ENCODE measurements at regions not wholly inside any gene's neighbourhood (a gene's known extent, or its start where the extent isn't known, plus 50 kb on each side); places are given as distances from the start of the nearest gene placed in this dataset.

DNA sequence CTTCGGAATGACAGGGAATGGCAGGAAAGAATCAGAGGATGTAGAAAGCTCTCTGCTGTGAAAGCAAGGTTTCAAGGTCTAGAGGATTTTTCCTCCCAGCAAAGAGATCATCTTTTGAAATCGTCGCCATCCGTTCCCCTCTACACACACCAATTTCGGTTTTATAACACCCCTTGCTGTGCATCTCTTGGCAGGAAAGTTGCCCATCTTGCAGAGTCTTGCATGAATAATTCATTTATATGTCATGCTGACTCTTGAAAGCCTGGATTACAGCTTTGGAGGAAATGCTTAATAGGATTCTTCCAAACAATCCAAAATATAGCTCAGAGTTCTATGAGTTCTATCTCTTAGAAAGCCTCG is 262.7 kb downstream of the CHL1 start:
- no peaks in the 10 kb centered on the region for H3K36me3 Mint-ChIP-seq
- H3K4me1 Mint-ChIP-seq, result peaks cover 13 to 20% (median 18%) of the 10 kb centered on the region in 3 donors
- no peak overlapping the region for H3K27ac Mint-ChIP-seq
- peaks cover 0 to 1% (median 0%) of the 10 kb centered on the region in 3 donors for H3K9me3 Mint-ChIP-seq
- H3K27me3 Mint-ChIP-seq, result peaks cover 3% of the 10 kb centered on the region
- no peak overlapping the region for H3K4me3 Mint-ChIP-seq

- Mint-ChIP-seq H3K27ac (no peak overlapping the region), H3K36me3 (no peaks in the 10 kb centered on the region), H3K9me3 (peaks cover 0 to 1% (median 0%) of the 10 kb centered on the region in 3 donors), H3K27me3 (no peaks in the 10 kb centered on the region), H3K4me3 (no peak overlapping the region), H3K4me1 (peaks cover 13 to 20% (median 18%) of the 10 kb centered on the region in 3 donors)
Observed at GRCh38 chr3:461006-461405, 264.4 kb downstream of the CHL1 start.

GRCh38 chr3:462851-463250 is 266.3 kb downstream of the CHL1 start:
- Mint-ChIP-seq H3K27me3 (no peaks in the 10 kb centered on the region), H3K27ac (no peak overlapping the region), H3K36me3 (no peaks in the 10 kb centered on the region), H3K4me3 (peak overlapping the region in 1 of 4 donors; percentile 88), H3K9me3 (peaks cover 0 to 1% (median 0%) of the 10 kb centered on the region in 3 donors), H3K4me1 (peaks cover 13 to 21% (median 18%) of the 10 kb centered on the region in 3 donors)

DNA sequence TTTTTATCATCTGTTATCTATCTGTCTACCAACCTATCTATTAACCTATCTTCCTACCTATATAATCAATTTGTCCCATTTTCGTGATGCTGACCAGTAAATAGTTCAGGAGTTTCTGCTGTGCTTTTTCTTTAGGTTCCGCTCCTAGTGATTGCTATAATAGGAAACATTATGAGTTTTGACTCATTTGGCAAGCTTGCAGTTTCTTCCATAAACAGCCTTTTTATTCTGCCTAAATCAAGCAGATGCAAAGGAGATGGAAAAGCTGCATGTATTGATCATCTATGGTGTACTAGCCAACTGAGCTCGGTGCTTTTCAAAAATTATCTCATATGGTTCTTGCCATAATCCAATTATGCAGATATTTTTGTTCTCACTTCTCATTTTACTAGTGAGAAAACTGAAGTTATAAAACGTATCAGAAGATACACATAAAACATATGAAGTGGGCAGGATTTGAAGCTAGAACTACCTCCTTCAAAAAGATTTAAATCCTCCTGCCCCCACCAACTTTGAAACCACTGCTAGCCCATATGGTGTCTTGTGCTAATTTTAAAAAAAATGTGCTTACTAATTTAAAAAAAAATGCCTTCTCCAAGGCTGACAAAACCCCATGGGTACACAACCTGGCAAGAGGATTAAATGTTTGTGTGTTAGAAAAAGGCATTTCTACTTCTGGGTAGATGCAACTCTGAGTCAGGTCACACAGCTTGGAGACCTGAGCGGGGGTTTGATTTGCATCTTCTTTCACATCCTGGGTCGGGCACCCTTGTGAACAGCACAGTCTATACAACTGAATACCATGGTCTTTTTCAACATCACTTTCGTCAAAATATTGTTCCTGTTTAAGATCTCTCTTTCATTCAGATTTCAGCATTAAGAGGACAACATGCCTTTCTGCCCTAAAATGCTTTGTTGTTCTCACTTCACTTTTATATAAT is 267.0 kb downstream of the CHL1 start:
- H3K4me1 Mint-ChIP-seq, result peaks cover 13 to 21% (median 18%) of the 10 kb centered on the region in 3 donors
- H3K4me3 Mint-ChIP-seq, result peak overlapping the region in 3 of 4 donors; percentile 1 to 88 (median 71)
- no peaks in the 10 kb centered on the region for H3K36me3 Mint-ChIP-seq
- H3K9me3 Mint-ChIP-seq, result peaks cover 0 to 1% (median 0%) of the 10 kb centered on the region in 3 donors
- H3K27me3 Mint-ChIP-seq, result no peaks in the 10 kb centered on the region
- no peak overlapping the region for H3K27ac Mint-ChIP-seq

DNA sequence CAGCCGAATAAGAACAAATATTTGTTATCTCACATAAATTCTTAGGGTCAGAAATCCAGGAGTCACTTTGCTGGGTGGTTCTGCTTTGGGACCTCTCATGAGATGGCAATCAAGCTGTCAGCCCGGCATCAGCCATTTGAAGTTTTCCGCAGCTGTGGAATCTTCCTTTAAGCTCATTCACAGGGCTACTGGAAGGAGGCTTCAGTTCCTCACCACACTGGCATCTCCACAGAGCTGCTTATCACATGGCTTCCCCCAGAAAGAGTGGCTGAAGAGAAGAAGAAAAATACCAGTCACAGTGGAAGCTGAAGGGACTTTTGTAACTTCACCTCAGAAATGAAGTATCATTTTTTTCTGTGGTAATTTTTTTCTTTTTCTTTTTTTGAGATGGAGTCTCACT is 267.7 kb downstream of the CHL1 start:
- no peaks in the 10 kb centered on the region for H3K36me3 Mint-ChIP-seq
- peak overlapping the region in 2 of 4 donors; percentile 71 to 88 for H3K4me3 Mint-ChIP-seq
- peaks cover 13 to 21% (median 18%) of the 10 kb centered on the region in 3 donors for H3K4me1 Mint-ChIP-seq
- no peaks in the 10 kb centered on the region for H3K9me3 Mint-ChIP-seq
- no peak overlapping the region for H3K27ac Mint-ChIP-seq
- H3K27me3 Mint-ChIP-seq, result no peaks in the 10 kb centered on the region

- Mint-ChIP-seq H3K9me3 (peaks cover 0 to 8% (median 3%) of the 10 kb centered on the region in 3 donors), H3K36me3 (no peaks in the 10 kb centered on the region), H3K27me3 (no peaks in the 10 kb centered on the region), H3K27ac (no peak overlapping the region), H3K4me1 (peaks cover 10 to 12% (median 10%) of the 10 kb centered on the region in 3 donors), H3K4me3 (peak overlapping the region in 1 of 4 donors; percentile 42)
Observed at GRCh38 chr3:468172-468571, 271.6 kb downstream of the CHL1 start.

DNA sequence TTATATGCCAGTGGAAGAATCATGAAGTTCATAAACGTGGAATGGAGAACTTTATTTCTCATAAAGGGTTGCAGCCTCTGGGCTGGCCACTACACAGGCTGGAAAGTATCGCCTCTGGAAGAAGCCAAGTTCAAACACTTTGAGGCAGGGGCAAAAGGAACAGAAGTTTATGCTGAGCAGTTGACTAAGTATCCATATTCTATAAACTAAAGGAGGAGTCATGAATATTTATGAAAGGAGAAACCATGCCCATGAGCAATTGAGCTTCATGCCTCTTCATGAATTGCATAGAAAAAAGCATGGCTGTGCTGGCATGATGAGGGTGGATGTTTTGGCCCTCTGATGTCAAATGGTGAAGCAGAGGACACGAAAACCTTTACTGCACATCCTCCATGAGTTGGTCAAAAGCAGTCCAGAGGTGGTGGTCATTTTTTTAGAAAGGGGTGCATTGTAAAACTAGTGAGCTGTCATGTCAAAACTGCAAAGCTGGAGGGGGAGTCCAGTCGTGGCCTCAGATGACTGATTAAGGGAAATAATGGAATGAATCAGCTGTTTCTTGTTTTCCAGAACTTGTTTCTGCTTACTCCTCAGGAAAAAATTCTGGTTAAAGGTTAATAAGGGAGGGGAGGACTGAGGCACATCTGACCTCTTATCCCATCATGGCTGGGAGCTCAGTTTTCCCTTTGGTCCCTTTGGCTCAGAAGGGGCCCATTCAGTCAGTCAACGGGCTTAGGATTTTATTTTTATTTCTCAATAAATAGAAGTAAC is 276.7 kb downstream of the CHL1 start:
- Mint-ChIP-seq H3K27ac (no peak overlapping the region), H3K36me3 (no peaks in the 10 kb centered on the region), H3K27me3 (peaks cover 3% of the 10 kb centered on the region), H3K4me3 (no peak overlapping the region), H3K9me3 (peaks cover 3 to 8% (median 7%) of the 10 kb centered on the region in 3 donors), H3K4me1 (no peaks in the 10 kb centered on the region)

- Mint-ChIP-seq H3K4me3 (no peak overlapping the region), H3K27me3 (peaks cover 3% of the 10 kb centered on the region), H3K4me1 (no peaks in the 10 kb centered on the region), H3K36me3 (no peaks in the 10 kb centered on the region), H3K27ac (no peak overlapping the region), H3K9me3 (peaks cover 4 to 10% (median 7%) of the 10 kb centered on the region in 3 donors)
Observed at GRCh38 chr3:474828-475227, 278.3 kb downstream of the CHL1 start.

DNA sequence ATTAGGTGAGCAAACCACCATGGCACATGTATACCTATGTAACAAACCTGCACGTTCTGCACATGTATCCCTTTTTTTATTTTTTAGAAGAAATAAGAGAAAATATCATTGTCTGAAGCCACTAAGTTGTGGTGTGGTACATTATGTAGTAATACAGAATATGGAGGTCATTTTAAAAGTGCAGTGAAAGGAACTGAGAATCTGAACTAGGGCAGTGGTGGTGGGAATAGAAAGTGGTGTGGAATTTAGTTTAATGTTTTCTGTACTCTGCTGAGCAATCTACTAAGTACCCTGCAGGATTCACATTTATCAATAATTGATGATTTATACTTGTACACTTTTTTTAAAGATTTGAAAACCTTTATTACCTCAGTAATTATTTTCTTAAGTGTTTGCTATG is 283.5 kb downstream of the CHL1 start:
- Mint-ChIP-seq H3K36me3 (no peaks in the 10 kb centered on the region), H3K4me1 (peaks cover 0 to under 1% (median 0%) of the 10 kb centered on the region in 3 donors), H3K4me3 (no peak overlapping the region), H3K27ac (no peak overlapping the region), H3K9me3 (peaks cover 3 to 4% (median 4%) of the 10 kb centered on the region in 3 donors), H3K27me3 (peaks cover 3% of the 10 kb centered on the region)

GRCh38 chr3:481111-481510 is 284.5 kb downstream of the CHL1 start:
- Mint-ChIP-seq H3K9me3 (peaks cover 3 to 4% (median 4%) of the 10 kb centered on the region in 3 donors), H3K4me3 (no peak overlapping the region), H3K36me3 (no peaks in the 10 kb centered on the region), H3K4me1 (peaks cover 0 to 1% (median 0%) of the 10 kb centered on the region in 3 donors), H3K27ac (no peak overlapping the region), H3K27me3 (peaks cover 3% of the 10 kb centered on the region)

DNA sequence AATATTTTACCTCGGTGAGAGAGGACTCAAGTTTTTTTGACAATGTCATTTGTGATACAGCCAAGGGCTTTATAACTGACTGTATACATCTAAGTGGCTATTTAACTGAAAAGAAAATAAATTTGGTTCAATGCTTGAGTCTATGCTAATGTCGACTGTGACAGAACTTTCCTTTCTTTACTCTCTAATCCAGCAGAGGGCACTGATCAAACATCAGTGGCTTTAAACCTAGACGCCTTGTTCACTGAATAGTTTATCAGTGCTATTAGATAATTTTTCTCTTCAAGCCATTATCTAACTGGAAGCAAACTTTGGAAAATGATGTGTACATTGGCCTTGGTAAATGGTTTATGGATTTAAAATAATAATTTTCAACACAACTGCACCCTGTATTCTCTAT is 285.1 kb downstream of the CHL1 start:
- peaks cover 3% of the 10 kb centered on the region for H3K27me3 Mint-ChIP-seq
- no peak overlapping the region for H3K4me3 Mint-ChIP-seq
- peaks cover 0 to 1% (median 0%) of the 10 kb centered on the region in 3 donors for H3K4me1 Mint-ChIP-seq
- no peaks in the 10 kb centered on the region for H3K36me3 Mint-ChIP-seq
- peaks cover 0 to 4% (median 3%) of the 10 kb centered on the region in 3 donors for H3K9me3 Mint-ChIP-seq
- no peak overlapping the region for H3K27ac Mint-ChIP-seq

GRCh38 chr3:482479-482878 is 285.9 kb downstream of the CHL1 start:
- Mint-ChIP-seq H3K27me3 (no peaks in the 10 kb centered on the region), H3K4me1 (peaks cover 0 to 1% (median 0%) of the 10 kb centered on the region in 3 donors), H3K4me3 (peak overlapping the region in 2 of 4 donors; percentile 9 to 20), H3K27ac (no peak overlapping the region), H3K9me3 (peaks cover 0 to 3% (median 1%) of the 10 kb centered on the region in 3 donors), H3K36me3 (no peaks in the 10 kb centered on the region)

- H3K27me3 Mint-ChIP-seq, result no peaks in the 10 kb centered on the region
- no peak overlapping the region for H3K4me3 Mint-ChIP-seq
- H3K9me3 Mint-ChIP-seq, result no peaks in the 10 kb centered on the region
- H3K36me3 Mint-ChIP-seq, result no peaks in the 10 kb centered on the region
- H3K4me1 Mint-ChIP-seq, result peaks cover 0 to 1% (median 0%) of the 10 kb centered on the region in 3 donors
- no peak overlapping the region for H3K27ac Mint-ChIP-seq
Observed at GRCh38 chr3:484341-484740, 287.8 kb downstream of the CHL1 start.

GRCh38 chr3:487614-488013 is 291.1 kb downstream of the CHL1 start:
- H3K4me1 Mint-ChIP-seq, result peaks cover under 1 to 8% (median 3%) of the 10 kb centered on the region in 3 donors
- H3K9me3 Mint-ChIP-seq, result no peaks in the 10 kb centered on the region
- H3K27me3 Mint-ChIP-seq, result no peaks in the 10 kb centered on the region
- H3K36me3 Mint-ChIP-seq, result no peaks in the 10 kb centered on the region
- no peak overlapping the region for H3K4me3 Mint-ChIP-seq
- H3K27ac Mint-ChIP-seq, result no peak overlapping the region
